ENCODE measurements at regions not wholly inside any gene's neighbourhood (a gene's known extent, or its start where the extent isn't known, plus 50 kb on each side); places are given as distances from the start of the nearest gene placed in this dataset.

DNA sequence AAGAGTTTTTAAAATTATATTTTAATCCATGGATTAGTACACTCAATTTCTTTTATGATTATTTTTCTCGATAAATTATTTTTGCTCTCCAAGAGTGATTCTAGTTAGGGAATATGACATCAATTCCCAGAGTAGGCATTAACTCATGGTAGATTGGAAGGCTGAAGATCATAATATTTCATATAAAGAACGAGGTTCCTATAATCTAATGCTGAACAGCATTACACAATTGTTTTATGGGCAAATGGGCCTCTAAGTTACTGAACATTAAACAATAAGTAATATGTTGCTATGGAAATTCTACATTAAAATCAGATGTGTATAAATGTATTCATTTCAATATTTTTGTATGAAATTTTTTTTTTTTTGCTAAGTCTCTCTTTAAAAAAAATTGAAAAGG lies 140.3 kb downstream of the ZNF608 start:
- no peak for TF ChIP-seq POLR2A (IDR thresholded peaks at IDR 0.05)
- TF ChIP-seq, protein P1, sequence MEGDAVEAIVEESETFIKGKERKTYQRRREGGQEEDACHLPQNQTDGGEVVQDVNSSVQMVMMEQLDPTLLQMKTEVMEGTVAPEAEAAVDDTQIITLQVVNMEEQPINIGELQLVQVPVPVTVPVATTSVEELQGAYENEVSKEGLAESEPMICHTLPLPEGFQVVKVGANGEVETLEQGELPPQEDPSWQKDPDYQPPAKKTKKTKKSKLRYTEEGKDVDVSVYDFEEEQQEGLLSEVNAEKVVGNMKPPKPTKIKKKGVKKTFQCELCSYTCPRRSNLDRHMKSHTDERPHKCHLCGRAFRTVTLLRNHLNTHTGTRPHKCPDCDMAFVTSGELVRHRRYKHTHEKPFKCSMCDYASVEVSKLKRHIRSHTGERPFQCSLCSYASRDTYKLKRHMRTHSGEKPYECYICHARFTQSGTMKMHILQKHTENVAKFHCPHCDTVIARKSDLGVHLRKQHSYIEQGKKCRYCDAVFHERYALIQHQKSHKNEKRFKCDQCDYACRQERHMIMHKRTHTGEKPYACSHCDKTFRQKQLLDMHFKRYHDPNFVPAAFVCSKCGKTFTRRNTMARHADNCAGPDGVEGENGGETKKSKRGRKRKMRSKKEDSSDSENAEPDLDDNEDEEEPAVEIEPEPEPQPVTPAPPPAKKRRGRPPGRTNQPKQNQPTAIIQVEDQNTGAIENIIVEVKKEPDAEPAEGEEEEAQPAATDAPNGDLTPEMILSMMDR (IDR thresholded peaks at IDR 0.05) = no peak
